GM20000 (cell line): ENCODE measurements at regions not wholly inside any gene's neighbourhood (a gene's known extent, or its start where the extent isn't known, plus 50 kb on each side); places are given as distances from the start of the nearest gene placed in this dataset.

Source experiments
- DNase-seq: peaks from one replicate; pipeline ENCODE4 v3.0.0; 2012; ENCODE audit warnings: low spot score
- TF ChIP-seq, protein P1 (sequence below): IDR thresholded peaks from 2 replicates; pipeline ENCODE4 v1.5.1; 2012; ENCODE audit warnings: mild to moderate bottlenecking, control low read depth; ENCODE audit errors: extremely low read depth, missing control alignments

DNA sequence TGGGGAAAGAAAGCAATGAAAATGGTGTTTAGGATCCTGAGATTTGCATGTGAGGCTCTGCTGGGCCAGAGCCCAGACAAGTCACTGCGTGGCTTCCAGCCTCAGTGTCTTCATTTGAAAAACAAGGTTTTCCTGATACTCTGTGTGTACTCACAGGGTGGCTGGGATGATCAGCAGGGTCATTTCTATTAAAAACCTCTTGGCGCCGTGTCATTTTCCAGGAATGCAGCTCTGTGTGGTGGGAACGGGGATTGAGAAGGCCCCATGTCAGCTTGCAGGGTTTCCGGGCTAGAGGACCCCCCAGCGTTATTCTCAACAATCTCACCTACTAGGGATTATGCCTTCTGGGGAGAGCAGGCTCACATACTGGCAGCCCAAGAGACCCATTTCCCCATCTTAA lies 73.5 kb downstream of the FOXL1 start:
- TF ChIP-seq, protein P1, sequence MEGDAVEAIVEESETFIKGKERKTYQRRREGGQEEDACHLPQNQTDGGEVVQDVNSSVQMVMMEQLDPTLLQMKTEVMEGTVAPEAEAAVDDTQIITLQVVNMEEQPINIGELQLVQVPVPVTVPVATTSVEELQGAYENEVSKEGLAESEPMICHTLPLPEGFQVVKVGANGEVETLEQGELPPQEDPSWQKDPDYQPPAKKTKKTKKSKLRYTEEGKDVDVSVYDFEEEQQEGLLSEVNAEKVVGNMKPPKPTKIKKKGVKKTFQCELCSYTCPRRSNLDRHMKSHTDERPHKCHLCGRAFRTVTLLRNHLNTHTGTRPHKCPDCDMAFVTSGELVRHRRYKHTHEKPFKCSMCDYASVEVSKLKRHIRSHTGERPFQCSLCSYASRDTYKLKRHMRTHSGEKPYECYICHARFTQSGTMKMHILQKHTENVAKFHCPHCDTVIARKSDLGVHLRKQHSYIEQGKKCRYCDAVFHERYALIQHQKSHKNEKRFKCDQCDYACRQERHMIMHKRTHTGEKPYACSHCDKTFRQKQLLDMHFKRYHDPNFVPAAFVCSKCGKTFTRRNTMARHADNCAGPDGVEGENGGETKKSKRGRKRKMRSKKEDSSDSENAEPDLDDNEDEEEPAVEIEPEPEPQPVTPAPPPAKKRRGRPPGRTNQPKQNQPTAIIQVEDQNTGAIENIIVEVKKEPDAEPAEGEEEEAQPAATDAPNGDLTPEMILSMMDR, result no peak
- no peak for DNase-seq

DNA sequence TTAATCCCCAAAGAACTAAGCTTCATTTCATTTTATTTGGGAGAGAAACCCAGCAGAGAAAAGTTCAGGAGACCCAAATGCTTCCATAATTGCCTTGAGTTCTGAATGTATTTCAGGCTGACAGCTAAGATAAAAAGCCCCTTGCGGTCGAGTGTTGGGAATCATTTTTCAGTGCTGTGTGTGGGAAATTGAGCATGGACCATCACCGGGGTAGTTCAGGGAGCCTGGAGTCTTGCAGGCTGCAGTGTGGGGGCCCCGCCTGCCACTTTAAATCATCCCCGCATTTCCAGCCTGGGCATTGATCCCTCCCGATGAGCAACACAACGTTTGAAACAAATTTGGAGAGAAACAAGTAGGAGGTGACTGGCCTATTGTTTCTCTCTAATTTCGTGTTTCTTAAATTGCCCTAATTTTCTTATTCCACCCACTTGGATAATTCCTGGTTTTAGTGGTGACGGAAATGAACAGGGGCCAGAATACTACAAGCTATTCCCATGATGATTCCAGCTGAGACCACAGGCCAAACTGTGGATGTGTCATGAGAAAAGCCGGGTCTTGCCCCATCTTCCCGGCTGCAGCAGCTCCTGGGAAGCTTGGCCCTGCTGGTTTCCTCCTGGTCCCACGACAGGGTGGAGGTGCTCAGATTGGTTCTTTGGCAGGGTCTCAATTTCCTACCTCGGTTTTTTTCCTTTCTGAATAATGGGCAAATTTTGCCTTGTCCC lies 75.1 kb downstream of the FOXL1 start:
- TF ChIP-seq, protein P1, result no peak
- DNase-seq, result no peak

DNA sequence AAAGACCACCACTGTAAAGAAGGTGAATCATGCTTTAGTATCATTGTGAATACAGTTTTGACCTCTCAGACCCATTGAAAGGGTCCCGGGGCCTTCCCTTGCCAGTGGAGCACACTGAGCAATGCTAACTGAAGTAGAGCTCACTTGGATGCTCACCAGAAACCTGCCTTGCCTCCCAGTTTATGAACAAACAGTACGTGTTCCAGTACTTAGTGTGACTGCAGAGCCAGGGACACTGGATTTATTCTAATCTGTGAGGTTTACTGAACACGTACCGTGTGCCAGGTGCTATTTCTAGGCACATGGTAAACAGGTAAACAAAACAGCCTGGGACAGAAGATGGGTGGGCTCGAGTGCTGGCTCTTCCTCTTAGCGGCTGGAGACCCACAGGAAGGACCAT lies 79.6 kb downstream of the FOXL1 start:
- DNase-seq, result no peak
- TF ChIP-seq, protein P1, result no peak

DNA sequence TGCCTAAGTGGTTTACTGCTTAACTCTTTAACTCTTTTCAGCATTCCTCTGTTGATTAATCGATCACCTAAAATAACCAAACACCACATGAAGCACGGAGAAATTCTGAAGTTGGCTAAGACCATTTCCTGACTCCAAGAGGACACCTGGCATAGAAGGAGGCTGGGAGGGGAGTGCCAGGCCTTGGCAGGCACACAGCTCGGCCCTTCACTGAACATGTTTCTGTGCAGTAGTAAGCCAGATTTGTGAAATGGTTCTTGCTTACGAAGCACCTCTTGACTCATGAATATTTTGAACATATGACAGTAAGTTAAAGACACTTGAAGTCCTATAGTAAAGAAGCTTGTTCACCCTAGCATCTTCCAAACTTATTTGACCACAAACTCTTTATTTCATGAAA lies 82.3 kb downstream of the FOXL1 start:
- DNase-seq, result no peak

DNA sequence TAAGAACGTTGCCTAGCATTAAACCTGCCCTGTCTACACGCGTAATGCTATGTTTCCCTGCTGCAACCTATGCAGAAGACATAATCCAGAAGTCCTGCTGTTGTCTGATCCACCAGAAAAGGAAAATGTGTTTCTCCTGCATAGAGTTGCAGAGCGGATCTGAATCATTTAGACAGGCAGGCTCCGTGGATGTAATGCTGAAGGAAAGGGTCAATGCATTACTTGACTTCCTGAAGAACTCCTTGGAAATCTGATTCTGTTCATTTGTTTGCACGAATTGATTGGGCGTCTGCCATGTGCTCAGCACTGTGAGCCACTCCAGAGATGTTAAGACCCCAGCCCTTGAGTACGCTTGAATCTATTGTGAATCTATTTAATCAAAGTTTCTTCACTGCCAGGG lies 83.4 kb downstream of the FOXL1 start:
- DNase-seq, result no peak
- TF ChIP-seq, protein P1, result no peak

More for the DNA sequence above, 82.3 kb downstream of the FOXL1 start:
- TF ChIP-seq, protein P1, result no peak

DNA sequence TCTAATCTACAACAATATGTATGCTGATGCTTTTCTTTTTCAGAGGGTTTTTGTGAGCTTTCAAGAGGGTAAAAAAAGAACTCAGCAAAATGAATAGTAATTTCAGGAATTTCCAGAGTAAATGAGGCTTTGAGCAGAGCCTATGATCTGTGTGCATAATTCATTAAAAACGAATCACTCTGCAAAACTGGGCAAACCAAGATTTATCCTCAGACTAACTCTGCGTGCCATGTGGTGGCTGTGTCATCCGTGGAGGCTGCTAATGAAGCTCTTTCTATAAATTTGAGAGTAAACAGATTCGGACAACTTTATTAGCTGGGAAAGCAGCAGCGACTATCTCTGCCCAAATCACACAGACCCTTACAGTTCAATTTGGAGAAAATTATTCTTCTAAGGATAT lies 83.8 kb downstream of the FOXL1 start:
- no peak for DNase-seq
- TF ChIP-seq, protein P1, result no peak

DNA sequence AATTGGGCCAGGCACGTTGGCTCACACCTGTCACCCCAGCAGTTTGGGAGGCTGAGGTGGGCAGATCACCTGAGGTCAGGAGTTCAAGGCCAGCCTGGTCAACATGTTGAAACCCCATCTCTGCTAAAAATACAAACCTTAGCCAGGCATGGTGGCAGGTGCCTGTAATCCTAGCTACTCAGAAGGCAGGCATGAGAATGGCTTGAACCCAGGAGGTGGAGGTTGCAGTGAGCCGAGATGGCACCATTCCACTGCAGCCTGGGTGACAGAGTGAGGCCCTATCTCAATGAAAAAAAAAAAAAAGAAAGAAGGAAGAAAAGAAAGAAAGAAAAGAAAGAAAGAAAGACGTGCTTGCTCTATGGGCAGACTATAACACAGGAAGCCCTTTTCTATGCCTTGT lies 84.4 kb downstream of the FOXL1 start:
- no peak for DNase-seq

More for the DNA sequence above, 84.4 kb downstream of the FOXL1 start:
- TF ChIP-seq, protein P1, result no peak
